ENCODE measurements at regions not wholly inside any gene's neighbourhood (a gene's known extent, or its start where the extent isn't known, plus 50 kb on each side); places are given as distances from the start of the nearest gene placed in this dataset.
A peak's percentile ranks its signal among the peaks of the same experiment; 100 is the strongest.
"Not testable (repeated sequence)": the region's sequence is repeated elsewhere in the genome, so short reads cannot be mapped to it uniquely, and the experiment has no call there.

GRCh38 chr7:68195642-68196041 is 1199.0 kb downstream of the TYW1 start:
- DNase-seq (ENCODE audit: low read depth in 3 of 3, low spot score in 2 of 3) = not testable (repeated sequence)

DNA sequence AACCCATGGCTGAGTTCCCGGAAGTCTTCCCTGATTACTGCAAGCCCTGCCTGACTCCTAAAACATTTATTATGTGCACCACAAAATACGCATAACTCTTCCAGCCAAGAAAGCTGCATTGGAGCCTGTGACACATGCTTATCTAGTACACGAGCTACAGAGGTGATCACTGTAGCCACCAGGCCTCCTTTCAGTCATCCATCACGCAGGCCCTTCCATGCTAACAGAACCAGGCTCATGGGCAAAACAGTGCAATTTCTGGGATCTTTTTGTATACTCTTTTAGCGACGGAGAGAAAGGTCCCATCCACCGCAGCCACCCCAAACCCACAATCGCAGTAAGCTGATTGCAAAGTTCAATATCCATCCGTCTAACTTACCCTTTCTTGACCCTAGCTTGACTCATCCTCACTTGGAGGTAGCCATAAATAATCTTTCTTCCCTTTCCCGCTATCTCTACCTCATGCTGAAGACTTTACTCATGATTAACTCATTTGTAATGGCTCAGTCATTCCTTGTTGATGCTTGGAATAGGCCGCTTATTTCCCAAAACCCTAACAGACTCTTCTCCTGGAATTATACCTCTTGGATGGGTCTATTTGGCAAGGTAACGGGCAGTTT is 1203.5 kb downstream of the TYW1 start:
- DNase-seq (ENCODE audit: low read depth in 3 of 3, low spot score in 2 of 3) = no peak

GRCh38 chr7:68203251-68203650 is 1206.6 kb downstream of the TYW1 start:
- DNase-seq (ENCODE audit: low read depth in 3 of 3, low spot score in 2 of 3) = no peak

- no peak for DNase-seq (ENCODE audit: low read depth in 3 of 3, low spot score in 2 of 3)
Observed at GRCh38 chr7:68205826-68206225, 1209.2 kb downstream of the TYW1 start.

GRCh38 chr7:68206946-68207485 is 1210.4 kb downstream of the TYW1 start:
- DNase-seq (ENCODE audit: low read depth in 3 of 3, low spot score in 2 of 3) = no peak

GRCh38 chr7:68207676-68208075 is 1211.0 kb downstream of the TYW1 start:
- DNase-seq (ENCODE audit: low read depth in 3 of 3, low spot score in 2 of 3) = no peak

DNA sequence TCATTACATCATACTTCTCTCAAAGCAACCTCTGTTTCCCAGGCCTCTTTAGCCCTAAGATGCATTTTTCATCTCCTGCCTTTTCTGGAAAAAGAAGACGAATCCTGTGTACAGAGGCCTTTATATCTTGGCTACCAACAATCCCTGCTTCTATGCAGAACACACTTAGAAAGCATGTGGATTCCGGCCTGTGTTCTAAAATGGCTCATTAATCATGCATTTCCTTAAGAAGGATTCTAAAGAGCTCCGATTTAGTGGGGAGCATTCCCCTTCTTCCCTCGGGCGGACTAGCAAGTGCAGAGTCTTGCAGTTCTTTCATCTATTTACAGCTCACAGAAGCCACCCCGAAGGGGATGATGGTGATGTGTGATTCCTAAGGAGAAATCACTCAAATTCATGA is 1212.9 kb downstream of the TYW1 start:
- DNase-seq (ENCODE audit: low read depth in 3 of 3, low spot score in 2 of 3) = no peak

DNA sequence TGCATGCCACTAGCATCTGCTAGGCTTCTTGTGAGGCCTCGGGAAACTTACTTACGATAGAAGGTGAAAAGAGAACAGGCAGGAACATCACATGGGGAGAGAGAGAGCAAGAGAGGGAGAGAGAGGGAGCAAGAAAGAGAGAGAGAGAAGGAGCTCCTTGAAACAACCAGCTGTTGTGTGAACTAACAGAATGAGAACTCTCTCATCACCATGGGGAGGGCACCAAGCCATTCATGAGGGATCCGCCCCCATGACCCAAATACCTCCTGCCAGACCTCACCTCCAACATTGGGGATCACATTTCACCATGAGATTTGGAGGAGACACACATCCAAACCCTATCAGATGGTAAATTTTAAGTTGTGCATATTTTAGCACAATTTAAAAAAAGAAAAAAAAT is 1217.2 kb downstream of the TYW1 start:
- DNase-seq (ENCODE audit: low read depth in 3 of 3, low spot score in 2 of 3) = no peak

DNA sequence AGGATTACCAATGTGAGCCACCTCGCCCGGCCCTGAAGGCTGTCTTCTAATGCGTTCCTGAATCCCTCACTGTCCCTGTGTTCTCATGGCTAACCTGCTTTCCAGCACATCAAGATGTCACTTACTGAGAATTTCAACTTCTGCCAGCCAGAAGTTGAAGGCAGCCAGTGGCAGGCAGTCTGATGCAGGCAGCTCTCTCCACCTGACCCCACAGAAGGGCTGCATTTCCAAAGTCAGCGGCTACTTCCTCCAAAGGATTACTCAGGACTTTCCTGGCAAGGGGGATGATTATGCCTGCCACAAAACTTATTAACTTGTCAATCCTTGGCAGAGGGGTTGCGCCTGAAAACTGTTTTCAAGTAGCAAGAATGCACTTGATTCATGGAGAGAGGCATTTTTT is 1219.4 kb downstream of the TYW1 start:
- no peak for DNase-seq (ENCODE audit: low read depth in 3 of 3, low spot score in 2 of 3)

DNA sequence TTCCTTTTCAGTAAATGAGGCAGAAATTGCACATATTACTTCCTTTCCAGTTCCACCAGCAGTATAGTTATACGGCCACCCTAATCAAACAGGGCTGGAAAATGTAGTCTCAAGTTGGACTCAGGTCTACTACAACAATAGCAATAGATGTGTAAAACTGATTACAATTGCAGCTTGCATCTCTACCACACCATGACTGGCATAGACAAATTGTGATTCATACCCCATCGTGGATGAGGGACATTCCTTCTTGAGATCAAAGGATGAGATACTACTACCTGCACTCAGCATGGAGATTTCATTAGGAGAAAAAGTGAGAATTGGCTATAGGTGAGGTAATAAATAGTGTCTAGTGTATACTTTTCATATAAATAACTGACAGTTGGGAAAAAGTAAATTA is 1220.8 kb downstream of the TYW1 start:
- DNase-seq (ENCODE audit: low read depth in 3 of 3, low spot score in 2 of 3) = no peak

DNA sequence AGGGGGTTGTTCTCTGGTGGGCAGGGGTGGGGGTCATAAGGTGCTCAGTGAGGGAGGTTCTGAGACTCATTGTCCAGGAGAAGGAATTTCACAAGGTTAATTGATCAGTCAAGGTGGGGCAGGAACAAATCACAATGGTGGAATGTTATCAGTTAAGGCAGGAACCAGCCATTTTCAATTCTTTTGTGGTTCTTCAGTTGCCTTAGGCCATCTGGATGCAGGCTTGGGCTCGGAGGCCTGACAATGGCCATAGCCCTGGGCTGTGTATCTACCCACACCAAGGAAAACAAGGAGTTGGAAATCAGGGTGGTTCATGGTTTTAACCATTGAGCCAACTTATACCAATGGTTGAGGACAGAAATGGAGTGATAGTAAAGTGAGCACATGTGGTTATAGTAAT is 1221.8 kb downstream of the TYW1 start:
- no peak for DNase-seq (ENCODE audit: low read depth in 3 of 3, low spot score in 2 of 3)

DNA sequence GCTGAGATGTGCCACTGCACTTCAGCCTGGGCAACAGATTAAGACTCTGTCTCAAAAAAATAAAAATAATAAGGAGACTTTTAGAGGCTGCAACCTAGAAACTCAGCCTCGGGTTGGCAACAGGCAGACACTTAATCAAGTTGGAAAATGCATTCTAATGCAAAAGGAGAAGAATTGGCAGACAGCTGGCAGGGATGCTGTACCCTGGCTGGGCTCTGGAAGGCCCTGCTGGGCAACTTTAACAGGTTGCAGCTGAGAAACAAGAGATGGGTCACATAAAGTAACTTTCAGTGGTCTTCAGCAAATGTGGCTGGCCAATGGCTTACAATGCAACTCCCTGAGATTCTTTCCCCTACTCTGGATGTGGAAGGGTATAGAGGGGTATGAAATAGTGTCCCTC is 1225.7 kb downstream of the TYW1 start:
- DNase-seq (ENCODE audit: low read depth in 3 of 3, low spot score in 2 of 3) = no peak

GRCh38 chr7:68224041-68224741 is 1227.6 kb downstream of the TYW1 start:
- DNase-seq (ENCODE audit: low read depth in 3 of 3, low spot score in 2 of 3) = no peak

- DNase-seq (ENCODE audit: low read depth in 3 of 3, low spot score in 2 of 3) = not testable (repeated sequence)
Observed at GRCh38 chr7:68231011-68231410, 1234.4 kb downstream of the TYW1 start.

DNA sequence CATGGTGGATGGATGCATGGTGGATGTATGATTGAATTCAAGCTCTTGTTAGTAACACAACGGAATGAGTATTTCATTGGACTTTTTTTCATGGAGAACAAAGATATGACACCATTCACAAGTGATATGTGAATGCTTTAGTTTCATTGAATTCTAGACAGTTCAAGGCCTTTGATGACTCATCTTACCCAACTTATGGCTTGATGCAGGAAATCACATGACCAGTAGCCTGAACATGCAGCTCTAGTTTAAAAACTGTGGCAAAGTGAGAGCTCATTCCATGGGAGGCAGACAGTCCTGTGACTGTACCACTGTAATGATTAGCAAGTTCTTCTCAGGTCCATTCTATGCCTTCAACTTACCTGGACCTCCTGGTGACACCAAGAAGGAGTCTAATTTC is 1239.3 kb downstream of the TYW1 start:
- no peak for DNase-seq (ENCODE audit: low read depth in 3 of 3, low spot score in 2 of 3)

DNA sequence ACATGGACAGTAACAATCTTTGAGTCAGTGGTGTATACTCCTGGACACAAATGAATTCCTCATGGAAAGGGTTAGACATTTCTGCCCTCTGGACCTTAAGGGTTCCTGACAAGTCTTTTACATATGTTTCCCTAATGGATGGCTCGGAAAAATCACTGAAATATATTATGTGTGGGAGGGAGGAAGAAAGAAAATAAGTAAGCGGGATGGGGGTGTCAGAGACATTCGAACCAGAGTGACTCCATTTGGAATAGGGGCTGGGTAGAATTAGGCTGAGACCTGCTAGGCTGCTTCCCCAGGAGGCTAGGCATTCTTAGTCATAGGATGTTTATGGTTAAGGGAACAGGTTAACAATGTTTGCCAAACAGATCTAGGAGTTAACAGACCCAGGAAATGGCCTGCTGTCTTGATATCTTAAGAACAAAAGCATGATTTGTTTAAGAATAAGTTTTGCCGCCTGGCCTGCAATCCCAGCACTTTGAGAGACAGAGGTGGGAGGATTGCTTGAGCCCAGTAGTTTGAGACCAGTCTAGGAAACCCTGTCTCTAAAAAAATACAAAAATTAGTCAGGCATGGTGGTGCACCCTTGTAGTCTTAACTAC is 1241.7 kb downstream of the TYW1 start:
- no peak for DNase-seq (ENCODE audit: low read depth in 3 of 3, low spot score in 2 of 3)

GRCh38 chr7:68243128-68243527 is 1246.5 kb downstream of the TYW1 start:
- no peak for DNase-seq (ENCODE audit: low read depth in 3 of 3, low spot score in 2 of 3)

DNA sequence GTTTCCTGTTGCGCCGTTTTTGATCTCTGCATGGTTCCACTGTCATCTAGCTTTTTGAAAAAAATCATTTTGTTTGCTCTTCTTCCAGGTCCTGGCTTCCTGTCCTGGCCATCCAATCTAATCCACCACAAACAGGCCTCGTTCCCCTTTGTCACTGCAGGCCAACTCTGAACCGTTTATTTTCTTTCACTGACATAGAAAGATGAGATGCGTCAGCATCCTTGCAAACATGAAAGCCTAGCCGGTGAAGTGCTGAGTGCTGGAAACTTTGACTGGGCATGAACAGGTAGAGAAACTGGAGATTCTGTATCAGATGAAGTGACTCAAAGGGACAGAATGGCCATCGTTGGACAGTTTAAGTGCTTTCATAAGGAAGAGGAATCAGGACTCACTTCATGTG is 1247.8 kb downstream of the TYW1 start:
- DNase-seq (ENCODE audit: low read depth in 3 of 3, low spot score in 2 of 3) = no peak

- DNase-seq (ENCODE audit: low read depth in 3 of 3, low spot score in 2 of 3) = no peak
Observed at GRCh38 chr7:68245688-68246087, 1249.1 kb downstream of the TYW1 start.

DNA sequence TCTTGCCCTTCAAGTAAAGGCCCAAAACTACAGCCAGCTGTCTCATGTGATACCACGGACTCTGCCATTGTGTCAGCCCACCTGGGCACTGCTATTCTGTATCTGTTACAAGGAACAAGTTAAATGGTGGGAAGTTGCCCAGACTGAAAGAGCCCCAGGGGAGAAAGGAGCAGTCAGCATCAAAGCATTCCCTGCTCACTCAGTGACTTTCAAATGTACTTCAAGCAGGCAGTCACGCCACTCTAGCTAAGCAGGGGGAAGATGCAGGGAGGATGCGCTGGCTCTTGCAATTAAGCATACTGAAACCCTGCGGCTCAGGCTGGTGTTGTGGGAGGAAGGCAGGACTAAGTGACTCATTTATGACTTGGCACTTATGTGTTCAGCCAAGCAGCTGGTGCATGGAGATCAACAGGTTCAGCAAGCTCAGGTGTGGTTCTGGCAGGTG is 1249.6 kb downstream of the TYW1 start:
- DNase-seq (ENCODE audit: low read depth in 3 of 3, low spot score in 2 of 3) = peak in 2 of 3 donors; percentile 36 to 44

GRCh38 chr7:68247126-68247525 is 1250.5 kb downstream of the TYW1 start:
- DNase-seq (ENCODE audit: low read depth in 3 of 3, low spot score in 2 of 3) = no peak

- no peak for DNase-seq (ENCODE audit: low read depth in 3 of 3, low spot score in 2 of 3)
Observed at GRCh38 chr7:68247571-68247970, 1250.9 kb downstream of the TYW1 start.
